ENCODE measurements at regions not wholly inside any gene's neighbourhood (a gene's known extent, or its start where the extent isn't known, plus 50 kb on each side); places are given as distances from the start of the nearest gene placed in this dataset.
"Not testable (repeated sequence)": the region's sequence is repeated elsewhere in the genome, so short reads cannot be mapped to it uniquely, and the experiment has no call there.

DNA sequence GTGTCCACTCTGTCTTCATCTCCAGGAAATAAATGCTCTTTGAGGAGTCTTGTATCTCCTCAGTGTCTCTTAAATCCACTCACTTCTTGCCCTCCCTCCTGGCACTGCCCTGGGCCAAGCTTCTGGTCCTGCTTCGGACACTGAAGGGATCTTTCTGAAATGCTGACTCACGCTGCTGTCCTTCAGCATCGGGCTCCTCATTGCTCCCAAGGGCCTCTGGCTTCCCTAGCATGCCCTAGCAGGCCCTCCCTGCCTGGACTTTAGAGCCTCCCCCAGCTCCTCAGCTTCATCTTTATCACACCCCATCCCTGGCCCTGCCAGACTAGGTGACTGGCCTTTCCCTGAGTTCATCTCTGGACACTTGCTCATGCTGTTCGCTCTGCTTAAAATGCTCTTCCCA lies 96.6 kb downstream of the FOXD2 start:
- no peaks in the 10 kb centered on the region for H3K36me3 ChIP-seq (ENCODE audit: low read depth, missing control alignments)
- no peaks in the 10 kb centered on the region for H3K27me3 ChIP-seq
- H3K9me3 ChIP-seq, result no peaks in the 10 kb centered on the region
- no peak overlapping the region for H3K4me3 ChIP-seq
- TF ChIP-seq CTCF (IDR thresholded peaks at IDR 0.05), result no peak
- TF ChIP-seq POLR2A (IDR thresholded peaks at IDR 0.05), result no peak
- 62 to 72% methylated on average over 4 of the region's 4 CpGs for WGBS, 2 donors
- H3K27ac ChIP-seq, result no peak overlapping the region
- intact Hi-C loops (cut with DNase I; ENCODE audit: low total_unique reads), result no loop called here
- peaks cover 11% of the 10 kb centered on the region for H3K4me1 ChIP-seq
- DNase-seq, result no peak

DNA sequence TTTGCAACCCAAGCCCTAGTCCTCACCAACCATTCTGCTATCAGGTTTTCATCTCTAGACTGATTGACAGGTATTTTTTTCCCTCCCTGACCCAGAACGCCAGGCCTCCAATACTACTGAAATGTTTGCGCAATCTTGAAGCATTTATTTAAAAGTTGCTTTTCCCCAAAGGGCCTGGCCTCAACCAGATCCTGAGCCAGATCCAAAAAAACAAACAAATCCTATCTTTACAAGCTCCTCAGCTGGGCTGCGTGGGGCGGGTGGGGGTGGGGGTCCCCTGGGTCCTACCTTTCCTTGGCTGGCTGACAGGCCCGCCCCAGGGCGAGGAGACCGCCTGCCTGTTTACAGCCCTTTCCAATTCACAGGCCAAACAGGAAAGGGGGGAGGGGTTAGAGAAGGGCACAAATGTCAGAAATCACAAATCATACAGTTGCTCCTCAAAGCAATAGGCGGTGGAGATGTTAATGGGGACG lies 98.8 kb downstream of the FOXD2 start:
- no peak for TF ChIP-seq POLR2A (IDR thresholded peaks at IDR 0.05)
- no peak for TF ChIP-seq CTCF (IDR thresholded peaks at IDR 0.05)
- Histone ChIP-seq H3K9me3 (no peaks in the 10 kb centered on the region), H3K36me3 (ENCODE audit: low read depth, missing control alignments) (no peaks in the 10 kb centered on the region), H3K4me1 (peaks cover 11% of the 10 kb centered on the region), H3K27me3 (no peaks in the 10 kb centered on the region), H3K27ac (no peak overlapping the region), H3K4me3 (no peak overlapping the region)
- no peak for DNase-seq
- intact Hi-C loops (cut with DNase I; ENCODE audit: low total_unique reads), result no loop called here
- 61 to 67% methylated on average over 7 to 9 of the region's 9 CpGs for WGBS, 2 donors

DNA sequence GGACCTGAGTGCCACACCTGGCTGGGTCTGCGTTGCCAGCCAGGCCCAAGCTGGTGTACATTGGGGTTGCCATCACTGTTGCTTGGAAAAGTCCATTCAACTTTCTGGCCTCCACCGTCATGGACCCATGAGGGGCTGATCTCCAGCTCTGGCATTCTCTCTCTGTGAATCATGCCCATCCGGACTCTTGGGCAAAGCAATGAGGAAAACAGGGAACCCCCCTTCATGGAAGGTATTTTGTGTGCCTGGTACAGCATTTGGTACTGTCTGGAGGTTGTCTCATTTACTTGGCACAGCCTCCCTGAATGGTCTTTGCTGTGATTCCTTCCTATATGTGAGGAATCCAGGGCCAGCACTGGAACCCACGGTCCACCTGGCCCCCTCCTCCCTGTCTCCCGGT lies 99.4 kb downstream of the FOXD2 start:
- Histone ChIP-seq H3K27ac (no peak overlapping the region), H3K4me1 (peaks cover 11% of the 10 kb centered on the region), H3K36me3 (ENCODE audit: low read depth, missing control alignments) (no peaks in the 10 kb centered on the region), H3K9me3 (no peaks in the 10 kb centered on the region), H3K27me3 (no peaks in the 10 kb centered on the region), H3K4me3 (no peak overlapping the region)
- no peak for DNase-seq
- no peak for TF ChIP-seq CTCF (IDR thresholded peaks at IDR 0.05)
- TF ChIP-seq POLR2A (IDR thresholded peaks at IDR 0.05), result no peak
- intact Hi-C loops (cut with DNase I; ENCODE audit: low total_unique reads), result no loop called here
- WGBS, 2 donors, result 83 to 93% methylated on average over 3 to 5 of the region's 5 CpGs

GRCh38 chr1:47537966-47538365 lies 100.1 kb downstream of the FOXD2 start:
- H3K4me1 ChIP-seq, result peaks cover 8% of the 10 kb centered on the region
- H3K36me3 ChIP-seq (ENCODE audit: low read depth, missing control alignments), result no peaks in the 10 kb centered on the region
- H3K4me3 ChIP-seq, result no peak overlapping the region
- no peak overlapping the region for H3K27ac ChIP-seq
- DNase-seq, result no peak
- no peaks in the 10 kb centered on the region for H3K9me3 ChIP-seq
- no peak for TF ChIP-seq CTCF (IDR thresholded peaks at IDR 0.05)
- TF ChIP-seq POLR2A (IDR thresholded peaks at IDR 0.05), result no peak
- WGBS, 2 donors, result 67 to 76% methylated on average over 3 of the region's 3 CpGs
- no peaks in the 10 kb centered on the region for H3K27me3 ChIP-seq
- intact Hi-C loops (cut with DNase I; ENCODE audit: low total_unique reads), result no loop called here

DNA sequence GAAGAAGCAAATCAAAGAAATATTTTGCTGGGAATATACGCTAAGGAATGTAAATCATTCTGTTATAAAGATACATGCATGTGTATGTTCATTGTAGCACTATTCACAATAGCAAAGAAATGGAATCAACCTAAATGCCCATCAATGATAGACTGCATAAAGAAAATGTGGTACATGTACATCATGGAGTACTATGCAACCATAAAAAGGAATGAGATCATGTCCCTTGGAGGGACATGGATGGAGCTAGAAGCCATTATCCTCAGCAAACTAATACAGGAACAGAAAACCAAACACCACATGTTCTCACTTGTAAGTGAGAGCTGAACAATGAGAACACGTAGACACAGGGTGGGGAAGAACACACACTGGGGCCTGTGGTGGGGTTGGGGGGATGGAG lies 100.7 kb downstream of the FOXD2 start:
- H3K27ac ChIP-seq; intact Hi-C loops (cut with DNase I; ENCODE audit: low total_unique reads); DNase-seq; H3K4me1 ChIP-seq; H3K36me3 ChIP-seq (ENCODE audit: low read depth, missing control alignments); H3K27me3 ChIP-seq; H3K4me3 ChIP-seq; H3K9me3 ChIP-seq: not testable (repeated sequence)
- WGBS, 2 donors, result 93 to 96% methylated on average over 2 of the region's 2 CpGs

DNA sequence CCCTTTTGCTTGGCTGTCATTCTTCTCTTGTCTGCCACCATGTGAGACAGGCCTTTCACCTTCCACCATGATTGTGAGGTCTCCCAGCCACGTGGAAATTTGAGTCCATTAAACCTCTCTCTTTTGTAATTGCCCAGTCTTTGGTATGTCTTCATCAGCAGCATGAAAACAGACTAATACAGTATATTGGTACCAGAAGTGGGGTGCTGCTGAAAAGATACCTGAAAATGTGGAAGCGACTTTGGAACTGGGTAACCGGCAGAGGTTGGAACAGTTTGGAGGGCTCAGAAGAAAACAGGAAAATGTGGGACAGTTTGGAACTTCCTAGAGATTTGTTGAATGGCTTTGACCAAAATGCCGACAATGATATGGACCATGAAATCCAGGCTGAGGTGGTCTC lies 103.9 kb downstream of the FOXD2 start:
- WGBS, 2 donors, result 88 to 94% methylated on average over 4 of the region's 4 CpGs
- H3K27me3 ChIP-seq; H3K9me3 ChIP-seq; H3K27ac ChIP-seq; H3K4me1 ChIP-seq; DNase-seq; H3K36me3 ChIP-seq (ENCODE audit: low read depth, missing control alignments); H3K4me3 ChIP-seq; intact Hi-C loops (cut with DNase I; ENCODE audit: low total_unique reads): not testable (repeated sequence)

GRCh38 chr1:47543089-47543488 lies 105.2 kb downstream of the FOXD2 start:
- H3K4me3 ChIP-seq; DNase-seq; H3K4me1 ChIP-seq; intact Hi-C loops (cut with DNase I; ENCODE audit: low total_unique reads); H3K36me3 ChIP-seq (ENCODE audit: low read depth, missing control alignments); H3K27ac ChIP-seq; H3K9me3 ChIP-seq; H3K27me3 ChIP-seq: not testable (repeated sequence)
- 90 to 92% methylated on average over 1 of the region's 1 CpG for WGBS, 2 donors
